GM13976 (cell line): ENCODE measurements at regions not wholly inside any gene's neighbourhood (a gene's known extent, or its start where the extent isn't known, plus 50 kb on each side); places are given as distances from the start of the nearest gene placed in this dataset.

Experiments used
- DNase-seq: peaks from one replicate; pipeline ENCODE4 v3.0.0; 2012; ENCODE audit warnings: low spot score
- in situ Hi-C: fragments of 300-500 bp; cut with MboI; formaldehyde crosslinking; loops from one replicate; pipeline ENCODE4 v1.12.0; 2022; ENCODE audit warnings: low sequenced_read_pairs, mixed read lengths, inconsistent platforms; ENCODE audit not compliant: unreplicated experiment
- TF ChIP-seq, protein P1 (sequence below): IDR thresholded peaks from 2 replicates; pipeline ENCODE4 v1.5.1; 2012; ENCODE audit warnings: borderline replicate concordance, mild to moderate bottlenecking; ENCODE audit not compliant: insufficient read depth; ENCODE audit errors: extremely low read depth, missing control alignments, control extremely low read depth

GRCh38 chr3:127425505-127426443 lies 137.9 kb upstream of the PRR20G start:
- peak; percentile 16 for DNase-seq
- TF ChIP-seq, protein P1, sequence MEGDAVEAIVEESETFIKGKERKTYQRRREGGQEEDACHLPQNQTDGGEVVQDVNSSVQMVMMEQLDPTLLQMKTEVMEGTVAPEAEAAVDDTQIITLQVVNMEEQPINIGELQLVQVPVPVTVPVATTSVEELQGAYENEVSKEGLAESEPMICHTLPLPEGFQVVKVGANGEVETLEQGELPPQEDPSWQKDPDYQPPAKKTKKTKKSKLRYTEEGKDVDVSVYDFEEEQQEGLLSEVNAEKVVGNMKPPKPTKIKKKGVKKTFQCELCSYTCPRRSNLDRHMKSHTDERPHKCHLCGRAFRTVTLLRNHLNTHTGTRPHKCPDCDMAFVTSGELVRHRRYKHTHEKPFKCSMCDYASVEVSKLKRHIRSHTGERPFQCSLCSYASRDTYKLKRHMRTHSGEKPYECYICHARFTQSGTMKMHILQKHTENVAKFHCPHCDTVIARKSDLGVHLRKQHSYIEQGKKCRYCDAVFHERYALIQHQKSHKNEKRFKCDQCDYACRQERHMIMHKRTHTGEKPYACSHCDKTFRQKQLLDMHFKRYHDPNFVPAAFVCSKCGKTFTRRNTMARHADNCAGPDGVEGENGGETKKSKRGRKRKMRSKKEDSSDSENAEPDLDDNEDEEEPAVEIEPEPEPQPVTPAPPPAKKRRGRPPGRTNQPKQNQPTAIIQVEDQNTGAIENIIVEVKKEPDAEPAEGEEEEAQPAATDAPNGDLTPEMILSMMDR, result no peak
- in situ Hi-C loops, result loop anchor here (25.0 kb wide), 1 partner anchor 738 kb away; no protein-coding TSS in a partner anchor

- in situ Hi-C loops, result loop anchor here (25.0 kb wide), 1 partner anchor 738 kb away; no protein-coding TSS in a partner anchor
- TF ChIP-seq, protein P1, result no peak
- DNase-seq, result peak; percentile 15
These were observed 137.1 kb upstream of the PRR20G start for GRCh38 chr3:127424766-127425504.

DNA sequence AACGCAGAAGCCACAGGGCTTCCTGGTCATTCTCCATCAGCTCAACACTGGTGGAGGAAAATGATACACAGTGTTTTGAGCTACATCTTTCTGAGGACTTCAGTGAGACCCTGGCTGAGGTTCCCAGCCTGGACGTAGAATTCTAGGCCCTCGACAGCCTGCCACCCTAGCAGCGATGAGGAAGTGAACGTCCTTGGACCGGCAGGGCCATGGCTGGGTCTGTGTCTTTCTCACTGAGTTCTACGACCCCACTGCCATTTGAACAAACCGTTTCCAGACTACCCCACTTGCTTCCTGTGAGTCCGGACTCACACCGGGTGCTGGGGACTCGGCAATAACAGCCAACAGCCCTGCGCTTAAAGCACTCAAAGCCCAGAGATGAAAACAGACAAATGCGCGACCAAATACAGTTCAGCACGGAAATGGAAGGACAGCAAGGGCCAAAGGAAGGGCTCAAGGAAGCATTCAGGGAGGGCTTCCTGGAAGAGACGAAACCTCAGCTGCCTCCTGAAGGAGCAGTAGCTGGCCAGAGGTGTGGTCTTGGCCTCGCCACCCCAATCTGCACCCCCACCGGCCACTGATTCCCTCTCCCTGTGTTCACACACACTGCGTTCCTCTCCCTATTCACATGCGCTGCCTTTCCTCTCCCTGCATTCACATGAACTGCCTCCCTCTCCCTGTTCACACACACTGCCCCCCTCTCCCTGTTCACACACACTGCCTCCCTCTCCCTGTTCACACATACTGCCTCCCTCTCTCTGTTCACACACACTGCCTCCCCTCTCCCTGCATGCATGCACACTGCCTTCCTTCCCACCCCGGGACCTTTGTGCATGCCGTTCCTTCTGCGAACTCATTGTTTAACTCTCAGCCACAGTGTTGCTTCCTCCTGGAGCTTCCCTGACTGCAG lies 136.3 kb upstream of the PRR20G start:
- TF ChIP-seq, protein P1, result no peak
- in situ Hi-C loops, result no loop called here
- DNase-seq, result peak; percentile 11

- in situ Hi-C loops, result no loop called here
- TF ChIP-seq, protein P1, result no peak
- peak; percentile 19 for DNase-seq
These were observed 135.0 kb upstream of the PRR20G start for GRCh38 chr3:127422663-127423375.

GRCh38 chr3:127421943-127422662 lies 134.3 kb upstream of the PRR20G start:
- peak; percentile 9 for DNase-seq
- in situ Hi-C loops, result no loop called here
- TF ChIP-seq, protein P1, result no peak
